ENCODE measurements at regions not wholly inside any gene's neighbourhood (a gene's known extent, or its start where the extent isn't known, plus 50 kb on each side); places are given as distances from the start of the nearest gene placed in this dataset.

DNA sequence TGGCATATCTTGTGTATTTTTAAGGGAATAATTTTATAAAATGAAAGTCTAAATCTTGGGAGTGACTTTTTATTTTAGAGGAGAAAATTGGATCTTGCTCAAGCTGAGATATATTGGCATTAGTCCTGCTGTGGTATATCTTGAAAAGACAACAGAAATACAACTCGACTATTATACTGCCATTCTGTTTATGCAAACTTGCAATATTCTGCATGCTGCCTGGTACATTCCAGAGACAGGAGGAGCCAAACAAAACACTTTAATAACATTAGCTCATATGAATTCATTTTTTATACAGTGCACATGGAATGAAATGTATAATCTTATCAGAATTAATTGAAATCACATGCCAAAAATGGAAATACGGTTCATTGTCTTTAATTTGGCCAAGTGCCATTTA, 176.0 kb upstream of the NRIP1 start:
- Histone ChIP-seq H3K36me3 (ENCODE audit: insufficient read depth, low read length) (no peaks in the 10 kb centered on the region), H3K79me2 (ENCODE audit: low read length) (no peaks in the 10 kb centered on the region), H3K4me3 (ENCODE audit: low read length) (no peak overlapping the region), H3K9me2 (replicated peaks; ENCODE audit: insufficient read depth, low read length) (no peaks in the 10 kb centered on the region), H3K27me3 (ENCODE audit: low read length) (no peaks in the 10 kb centered on the region), H4K20me1 (ENCODE audit: insufficient read depth, low read depth, low read length) (no peaks in the 10 kb centered on the region), H3K9ac (ENCODE audit: low read length) (no peak overlapping the region), H3K4me2 (ENCODE audit: low read depth, low read length, poor library complexity, severe bottlenecking) (no peak overlapping the region), H3K4me1 (ENCODE audit: low read length) (no peaks in the 10 kb centered on the region), H3K27ac (ENCODE audit: low read length) (no peak overlapping the region), H3K9me3 (ENCODE audit: low read length) (peaks cover 7% of the 10 kb centered on the region; the same call in 1 of the 2 replicates), H2AFZ (ENCODE audit: low read length) (no peak overlapping the region)
- DNase-seq: no peak

GRCh38 chr21:15241997-15242736, 177.4 kb upstream of the NRIP1 start:
- Histone ChIP-seq H3K27ac (ENCODE audit: low read length) (no peak overlapping the region), H3K4me1 (ENCODE audit: low read length) (no peaks in the 10 kb centered on the region), H3K9me3 (ENCODE audit: low read length) (peaks cover 7% of the 10 kb centered on the region; the same call in 1 of the 2 replicates), H3K79me2 (ENCODE audit: low read length) (no peaks in the 10 kb centered on the region), H2AFZ (ENCODE audit: low read length) (no peak overlapping the region), H3K4me2 (ENCODE audit: low read depth, low read length, poor library complexity, severe bottlenecking) (no peak overlapping the region), H4K20me1 (ENCODE audit: insufficient read depth, low read depth, low read length) (no peaks in the 10 kb centered on the region), H3K27me3 (ENCODE audit: low read length) (no peaks in the 10 kb centered on the region), H3K9me2 (replicated peaks; ENCODE audit: insufficient read depth, low read length) (no peaks in the 10 kb centered on the region), H3K9ac (ENCODE audit: low read length) (no peak overlapping the region), H3K4me3 (ENCODE audit: low read length) (no peak overlapping the region), H3K36me3 (ENCODE audit: insufficient read depth, low read length) (no peaks in the 10 kb centered on the region)
- no peak for DNase-seq

- no peaks in the 10 kb centered on the region for H3K27me3 ChIP-seq (ENCODE audit: low read length)
- H3K4me3 ChIP-seq (ENCODE audit: low read length): no peak overlapping the region
- no peaks in the 10 kb centered on the region for H4K20me1 ChIP-seq (ENCODE audit: insufficient read depth, low read depth, low read length)
- H3K27ac ChIP-seq (ENCODE audit: low read length): no peak overlapping the region
- H3K9ac ChIP-seq (ENCODE audit: low read length): no peak overlapping the region
- no peak overlapping the region for H3K4me2 ChIP-seq (ENCODE audit: low read depth, low read length, poor library complexity, severe bottlenecking)
- H2AFZ ChIP-seq (ENCODE audit: low read length): no peak overlapping the region
- no peaks in the 10 kb centered on the region for H3K4me1 ChIP-seq (ENCODE audit: low read length)
- H3K79me2 ChIP-seq (ENCODE audit: low read length): no peaks in the 10 kb centered on the region
- H3K9me3 ChIP-seq (ENCODE audit: low read length): peaks cover 3% of the 10 kb centered on the region; the same call in 1 of the 2 replicates
- no peak for DNase-seq
- no peaks in the 10 kb centered on the region for H3K9me2 ChIP-seq (replicated peaks; ENCODE audit: insufficient read depth, low read length)
- no peaks in the 10 kb centered on the region for H3K36me3 ChIP-seq (ENCODE audit: insufficient read depth, low read length)
Observed at GRCh38 chr21:15242906-15243305, 178.1 kb upstream of the NRIP1 start.

- no peaks in the 10 kb centered on the region for H3K79me2 ChIP-seq (ENCODE audit: low read length)
- H4K20me1 ChIP-seq (ENCODE audit: insufficient read depth, low read depth, low read length): no peaks in the 10 kb centered on the region
- no peaks in the 10 kb centered on the region for H3K27me3 ChIP-seq (ENCODE audit: low read length)
- no peak overlapping the region for H3K9ac ChIP-seq (ENCODE audit: low read length)
- no peaks in the 10 kb centered on the region for H3K9me2 ChIP-seq (replicated peaks; ENCODE audit: insufficient read depth, low read length)
- H3K4me2 ChIP-seq (ENCODE audit: low read depth, low read length, poor library complexity, severe bottlenecking): no peak overlapping the region
- DNase-seq: no peak
- no peak overlapping the region for H3K27ac ChIP-seq (ENCODE audit: low read length)
- no peak overlapping the region for H2AFZ ChIP-seq (ENCODE audit: low read length)
- no peaks in the 10 kb centered on the region for H3K4me1 ChIP-seq (ENCODE audit: low read length)
- no peaks in the 10 kb centered on the region; the same call in 1 of the 2 replicates for H3K9me3 ChIP-seq (ENCODE audit: low read length)
- no peaks in the 10 kb centered on the region for H3K36me3 ChIP-seq (ENCODE audit: insufficient read depth, low read length)
- no peak overlapping the region for H3K4me3 ChIP-seq (ENCODE audit: low read length)
Observed at GRCh38 chr21:15243406-15243805, 178.6 kb upstream of the NRIP1 start.

- Histone ChIP-seq H3K9me2 (replicated peaks; ENCODE audit: insufficient read depth, low read length) (no peaks in the 10 kb centered on the region), H3K4me2 (ENCODE audit: low read depth, low read length, poor library complexity, severe bottlenecking) (no peak overlapping the region), H3K9ac (ENCODE audit: low read length) (no peak overlapping the region), H3K4me3 (ENCODE audit: low read length) (no peak overlapping the region), H4K20me1 (ENCODE audit: insufficient read depth, low read depth, low read length) (no peaks in the 10 kb centered on the region), H3K27ac (ENCODE audit: low read length) (no peak overlapping the region), H3K27me3 (ENCODE audit: low read length) (no peaks in the 10 kb centered on the region), H2AFZ (ENCODE audit: low read length) (no peak overlapping the region), H3K36me3 (ENCODE audit: insufficient read depth, low read length) (no peaks in the 10 kb centered on the region), H3K79me2 (ENCODE audit: low read length) (no peaks in the 10 kb centered on the region), H3K4me1 (ENCODE audit: low read length) (no peaks in the 10 kb centered on the region), H3K9me3 (ENCODE audit: low read length) (peaks cover 4% of the 10 kb centered on the region; the same call in 1 of the 2 replicates)
- DNase-seq: no peak
Observed at GRCh38 chr21:15247613-15248012, 182.8 kb upstream of the NRIP1 start.

DNA sequence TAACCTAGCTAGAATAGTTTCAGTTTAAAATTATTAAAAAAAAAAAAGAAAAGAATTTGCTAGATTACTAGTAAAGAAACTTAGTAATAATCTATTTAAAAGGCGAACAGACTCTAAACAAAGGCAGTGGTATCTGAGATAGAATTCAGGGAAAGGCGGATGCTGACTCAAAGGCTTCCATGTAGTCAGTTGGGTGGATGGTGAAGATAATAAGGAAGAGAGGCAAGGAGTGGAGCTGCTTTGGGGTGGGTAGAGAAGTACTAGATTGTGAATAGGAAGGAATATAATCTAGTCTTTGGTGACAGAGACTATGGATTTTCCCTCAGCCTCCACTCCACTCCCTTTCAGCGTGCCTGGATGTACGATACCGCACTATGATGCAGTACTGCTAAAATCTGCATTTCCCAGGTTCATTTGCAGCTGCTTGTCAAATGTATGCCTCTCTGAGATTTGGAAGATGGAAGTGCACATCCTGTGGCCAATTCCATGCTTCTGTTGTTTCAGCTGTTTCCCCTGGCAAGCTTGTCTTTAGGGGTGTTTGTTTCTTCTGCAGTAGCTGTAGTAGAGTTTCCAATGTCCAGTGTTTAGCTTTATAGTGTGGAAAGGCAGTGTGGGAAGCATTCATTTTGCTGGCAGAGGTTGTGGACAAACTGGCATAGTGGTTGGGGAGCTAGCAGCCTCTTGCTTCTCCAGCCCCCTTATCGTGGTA, 184.6 kb upstream of the NRIP1 start:
- Histone ChIP-seq H3K4me2 (ENCODE audit: low read depth, low read length, poor library complexity, severe bottlenecking) (no peak overlapping the region), H3K4me3 (ENCODE audit: low read length) (no peak overlapping the region), H3K79me2 (ENCODE audit: low read length) (no peaks in the 10 kb centered on the region), H2AFZ (ENCODE audit: low read length) (no peak overlapping the region), H3K27ac (ENCODE audit: low read length) (no peak overlapping the region), H3K9me2 (replicated peaks; ENCODE audit: insufficient read depth, low read length) (no peaks in the 10 kb centered on the region), H3K9ac (ENCODE audit: low read length) (no peak overlapping the region), H3K36me3 (ENCODE audit: insufficient read depth, low read length) (no peaks in the 10 kb centered on the region), H3K4me1 (ENCODE audit: low read length) (no peaks in the 10 kb centered on the region), H4K20me1 (ENCODE audit: insufficient read depth, low read depth, low read length) (no peaks in the 10 kb centered on the region), H3K27me3 (ENCODE audit: low read length) (no peaks in the 10 kb centered on the region), H3K9me3 (ENCODE audit: low read length) (peaks cover 4% of the 10 kb centered on the region; the same call in 1 of the 2 replicates)
- no peak for DNase-seq

DNA sequence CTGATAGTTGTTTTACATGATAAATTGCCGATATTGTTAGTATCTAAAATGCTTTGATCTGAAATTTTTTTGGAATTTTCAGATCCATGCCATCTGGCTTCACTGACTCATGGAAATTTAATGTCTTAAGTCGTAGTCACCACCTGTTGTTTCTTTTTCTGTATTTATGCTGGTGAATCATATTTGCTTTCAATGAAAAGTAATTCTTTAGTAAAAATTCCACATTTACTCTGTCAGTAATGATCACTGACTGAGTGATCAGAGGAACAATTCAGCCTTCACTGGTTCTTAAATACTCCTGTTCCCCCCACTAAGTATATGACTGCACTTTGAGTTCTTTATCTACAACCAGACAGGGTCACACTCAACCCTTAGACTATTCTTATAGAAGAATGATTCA, 185.6 kb upstream of the NRIP1 start:
- Histone ChIP-seq H3K4me2 (ENCODE audit: low read depth, low read length, poor library complexity, severe bottlenecking) (no peak overlapping the region), H3K27me3 (ENCODE audit: low read length) (no peaks in the 10 kb centered on the region), H3K36me3 (ENCODE audit: insufficient read depth, low read length) (no peaks in the 10 kb centered on the region), H3K79me2 (ENCODE audit: low read length) (no peaks in the 10 kb centered on the region), H3K27ac (ENCODE audit: low read length) (no peak overlapping the region), H3K9me2 (replicated peaks; ENCODE audit: insufficient read depth, low read length) (no peaks in the 10 kb centered on the region), H3K4me3 (ENCODE audit: low read length) (no peak overlapping the region), H3K9me3 (ENCODE audit: low read length) (peaks cover 4% of the 10 kb centered on the region; the same call in 1 of the 2 replicates), H4K20me1 (ENCODE audit: insufficient read depth, low read depth, low read length) (no peaks in the 10 kb centered on the region), H3K9ac (ENCODE audit: low read length) (no peak overlapping the region), H3K4me1 (ENCODE audit: low read length) (no peaks in the 10 kb centered on the region), H2AFZ (ENCODE audit: low read length) (no peak overlapping the region)
- no peak for DNase-seq

GRCh38 chr21:15252431-15252830, 187.6 kb upstream of the NRIP1 start:
- DNase-seq: no peak
- Histone ChIP-seq H3K9me3 (ENCODE audit: low read length) (peaks cover 12% of the 10 kb centered on the region; the same call in 1 of the 2 replicates), H2AFZ (ENCODE audit: low read length) (no peak overlapping the region)

More at GRCh38 chr21:15252431-15252830, 187.6 kb upstream of the NRIP1 start:
- Histone ChIP-seq H3K9me2 (replicated peaks; ENCODE audit: insufficient read depth, low read length) (no peaks in the 10 kb centered on the region), H4K20me1 (ENCODE audit: insufficient read depth, low read depth, low read length) (no peaks in the 10 kb centered on the region), H3K9ac (ENCODE audit: low read length) (no peak overlapping the region), H3K4me3 (ENCODE audit: low read length) (no peak overlapping the region), H3K79me2 (ENCODE audit: low read length) (no peaks in the 10 kb centered on the region), H3K27ac (ENCODE audit: low read length) (no peak overlapping the region), H3K27me3 (ENCODE audit: low read length) (no peaks in the 10 kb centered on the region), H3K4me2 (ENCODE audit: low read depth, low read length, poor library complexity, severe bottlenecking) (no peak overlapping the region), H3K4me1 (ENCODE audit: low read length) (no peaks in the 10 kb centered on the region), H3K36me3 (ENCODE audit: insufficient read depth, low read length) (no peaks in the 10 kb centered on the region)

Measured in Karpas-422 (cell line).